SK-N-SH (cell line): ENCODE measurements at regions not wholly inside any gene's neighbourhood (a gene's known extent, or its start where the extent isn't known, plus 50 kb on each side); places are given as distances from the start of the nearest gene placed in this dataset.

ENCODE experiments used
- CTCF ChIA-PET: fragments of 300-600, 350-600 bp; formaldehyde crosslinking; extraction: SDS; loops from one replicate; lab custom pipeline; 2021; lab: Yijun Ruan, JAX
- POLR2A ChIA-PET: fragments of 350-600 bp; sonication (Branson Sonifier 250); formaldehyde crosslinking; extraction: SDS; loops from one replicate; lab custom pipeline; 2020; ENCODE audit warnings: antibody characterized with exemption, inconsistent platforms; lab: Yijun Ruan, JAX
- DNase-seq: peaks from one replicate; pipeline ENCODE4 v3.0.0; 2012
- H2AFZ ChIP-seq: fragments of 200-600 bp; sonication (generic); 2 replicates; pipeline ENCODE4 v1.8.1; 2016; ENCODE audit warnings: antibody characterized with exemption, mild to moderate bottlenecking, low read depth
- H3F3A ChIP-seq: fragments of 200-600 bp; sonication (generic); replicated peaks from 2 replicates; pipeline ENCODE3; 2016; ENCODE audit warnings: antibody characterized with exemption, mild to moderate bottlenecking; ENCODE audit not compliant: insufficient read depth
- H3K27ac ChIP-seq, 2 experiments: fragments of 200-500 bp in 1 of 2; fragments of 200-600 bp in 1 of 2; sonication (Bioruptor generic) in 1 of 2; sonication (generic), shearing (Covaris generic) in 1 of 2; 2 replicates each; pipeline versions ENCODE4 v1.5.1 to v1.6.1; 2014 to 2016; ENCODE audit warnings: low read depth in 2 of 2, inconsistent platforms in 1 of 2, low read length in 1 of 2, mild to moderate bottlenecking in 1 of 2, mixed read lengths in 1 of 2
- H3K27me3 ChIP-seq: fragments of 200-600 bp; sonication (generic), shearing (Covaris generic); 2 replicates; pipeline ENCODE4 v1.6.1; 2016; ENCODE audit warnings: mixed run types; ENCODE audit not compliant: insufficient read depth
- H3K36me3 ChIP-seq, 2 experiments: fragments of 200-500 bp in 1 of 2; fragments of 200-600 bp in 1 of 2; sonication (Bioruptor generic) in 1 of 2; sonication (generic) in 1 of 2; replicated peaks in 1 of 2; 2 replicates each; pipeline versions ENCODE3 to v1.5.1; 2014 to 2016; ENCODE audit warnings: low read length in 1 of 2, mild to moderate bottlenecking in 1 of 2; ENCODE audit not compliant: insufficient read depth in 2 of 2, control insufficient read depth in 1 of 2
- H3K4me1 ChIP-seq, 2 experiments: fragments of 200-500 bp in 1 of 2; fragments of 200-600 bp in 1 of 2; sonication (Bioruptor generic) in 1 of 2; sonication (generic), shearing (Covaris generic) in 1 of 2; 2 replicates each; pipeline versions ENCODE4 v1.5.1 to v1.6.1; 2014 to 2016; ENCODE audit warnings: low read depth in 1 of 2, low read length in 1 of 2, mixed run types in 1 of 2; ENCODE audit not compliant: insufficient read depth in 2 of 2, control insufficient read depth in 1 of 2
- H3K4me2 ChIP-seq: fragments of 200-600 bp; sonication (generic), shearing (Covaris generic); 2 replicates; pipeline ENCODE4 v1.6.1; 2017; ENCODE audit warnings: mixed run types
- H3K4me3 ChIP-seq, 2 experiments: fragments of 200-500 bp in 1 of 2; fragments of 200-600 bp in 1 of 2; sonication (Bioruptor generic) in 1 of 2; sonication (generic), shearing (Covaris generic) in 1 of 2; 2 replicates each; pipeline versions ENCODE4 v1.5.1 to v1.8.1; 2014 to 2016; ENCODE audit warnings: low read depth in 2 of 2, inconsistent platforms in 1 of 2, low read length in 1 of 2, mild to moderate bottlenecking in 1 of 2, mixed read lengths in 1 of 2, moderate library complexity in 1 of 2
- H3K79me2 ChIP-seq: fragments of 200-600 bp; sonication (generic); 2 replicates; pipeline ENCODE4 v1.8.1; 2017; ENCODE audit warnings: mild to moderate bottlenecking; ENCODE audit not compliant: insufficient read depth
- H3K9ac ChIP-seq: fragments of 200-600 bp; sonication (generic); 2 replicates; pipeline ENCODE4 v1.6.1; 2017; ENCODE audit warnings: mixed run types
- H3K9me2 ChIP-seq: fragments of 200-600 bp; sonication (generic); 2 replicates; pipeline ENCODE4 v1.6.1; 2017; ENCODE audit warnings: mixed run types
- H3K9me3 ChIP-seq: fragments of 200-600 bp; sonication (generic); 2 replicates; pipeline ENCODE4 v1.6.1; 2017; ENCODE audit warnings: mixed run types, mild to moderate bottlenecking, moderate library complexity
- H4K20me1 ChIP-seq: fragments of 200-600 bp; sonication (generic); 2 replicates; pipeline ENCODE4 v1.6.1; 2017; ENCODE audit warnings: mild to moderate bottlenecking, mixed run types; ENCODE audit not compliant: insufficient read depth
- CHD2 ChIP-seq: fragments of 150-350 bp; IDR thresholded peaks from 2 replicates; pipeline ENCODE4 v1.6.1; 2018; ENCODE audit warnings: low read length; ENCODE audit not compliant: partially characterized antibody
- CTCF ChIP-seq: fragments of 200-600 bp; sonication (generic); IDR thresholded peaks from 2 replicates; pipeline ENCODE4 v1.6.1; 2017; ENCODE audit warnings: antibody characterized with exemption, mild to moderate bottlenecking, moderate library complexity
- ELF1 ChIP-seq: IDR thresholded peaks from 2 replicates; pipeline ENCODE4 v1.4.0; 2012
- EP300 ChIP-seq, 2 experiments: IDR thresholded peaks; 2 replicates each; pipeline versions ENCODE4 v1.4.0 to v1.6.1; 2012; ENCODE audit warnings: borderline replicate concordance in 1 of 2, low read depth in 1 of 2, low read length in 1 of 2
- EZH2phosphoT487 ChIP-seq: fragments of 200-600 bp; sonication (generic); IDR thresholded peaks from 2 replicates; pipeline ENCODE4 v1.6.1; 2017; ENCODE audit warnings: low read depth, mixed run types, mild to moderate bottlenecking, antibody characterized with exemption, moderate library complexity, borderline replicate concordance
- JUND ChIP-seq: IDR thresholded peaks from 2 replicates; pipeline ENCODE4 v1.4.0; 2012
- MAX ChIP-seq: IDR thresholded peaks from 2 replicates; pipeline ENCODE4 v1.4.0; 2012; ENCODE audit warnings: low read depth
- MXI1 ChIP-seq: IDR thresholded peaks from 2 replicates; pipeline ENCODE4 v1.6.1; 2012; ENCODE audit warnings: mild to moderate bottlenecking, low read depth, low read length, improper control_type of control experiment
- POLR2AphosphoS5 ChIP-seq: IDR thresholded peaks from 2 replicates; pipeline ENCODE4 v1.6.1; 2012; ENCODE audit warnings: low read depth, low read length
- RXRA ChIP-seq: IDR thresholded peaks from 2 replicates; pipeline ENCODE4 v1.4.0; 2012; ENCODE audit warnings: low read depth, mild to moderate bottlenecking, borderline replicate concordance
- TEAD4 ChIP-seq: IDR thresholded peaks from 2 replicates; pipeline ENCODE4 v1.4.0; 2012; ENCODE audit warnings: mild to moderate bottlenecking, borderline replicate concordance; ENCODE audit not compliant: insufficient read depth
- YY1 ChIP-seq: IDR thresholded peaks from 2 replicates; pipeline ENCODE4 v1.4.0; 2012; ENCODE audit warnings: low read depth, mild to moderate bottlenecking
- WGBS: methylation state at CpG from one replicate; pipeline ENCODE4 v1.1.6; 2017; ENCODE audit warnings: low lambda C conversion rate; 5-methylcytosine and 5-hydroxymethylcytosine counted together
- TF ChIP-seq, protein P1 (sequence below): fragments of 150-350 bp; IDR thresholded peaks from 2 replicates; pipeline ENCODE4 v1.6.1; 2016; ENCODE audit warnings: mild to moderate bottlenecking, low read depth, low read length

DNA sequence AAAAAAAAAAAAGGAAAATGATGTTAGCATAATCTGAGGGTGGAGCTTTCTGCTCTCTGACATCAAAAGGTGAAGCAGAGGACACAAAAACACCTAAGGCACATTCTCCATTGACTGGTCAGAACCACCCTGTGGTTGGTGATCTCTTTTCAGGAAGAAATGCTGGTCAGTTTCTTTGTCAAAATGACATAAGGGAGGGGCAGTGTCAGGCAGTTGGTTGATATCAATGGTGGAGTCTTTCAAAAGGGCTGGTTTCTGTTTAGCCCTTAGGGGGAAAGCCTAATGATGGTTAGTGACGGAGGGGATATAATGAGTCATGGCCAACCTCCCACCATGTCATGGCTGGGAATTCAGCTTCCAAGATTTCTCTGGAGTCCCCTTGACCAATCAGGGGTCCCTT, 185.9 kb upstream of the GBE1 start:
- ChIA-PET POLR2A (no interaction called here), CTCF (interaction anchor here (1.4 to 1.7 kb wide), 2 partner anchors 11 to 37 kb away, joined by 3 to 7 read pairs; no protein-coding TSS in a partner anchor)
- Histone ChIP-seq H4K20me1 (no peaks in the 10 kb centered on the region), H3K4me1 (no peaks in the 10 kb centered on the region), H3F3A (no peaks in the 10 kb centered on the region), H3K4me3 (no peak overlapping the region), H3K36me3 (no peaks in the 10 kb centered on the region), H3K9ac (no peak overlapping the region), H3K27me3 (no peaks in the 10 kb centered on the region), H3K4me2 (no peak overlapping the region), H3K27ac (no peak overlapping the region), H3K79me2 (no peaks in the 10 kb centered on the region), H3K9me3 (no peaks in the 10 kb centered on the region), H2AFZ (no peak overlapping the region), H3K9me2 (no peaks in the 10 kb centered on the region)
- WGBS, result 100% methylated on average over 1 of the region's 1 CpG
- no peak for TF ChIP-seq TEAD4
- DNase-seq, result no peak

GRCh38 chr3:81938681-81939080, 177.2 kb upstream of the GBE1 start:
- POLR2A ChIA-PET, result no interaction called here

More at GRCh38 chr3:81938681-81939080, 177.2 kb upstream of the GBE1 start:
- Histone ChIP-seq H3K27me3 (no peaks in the 10 kb centered on the region), H3K4me2 (no peak overlapping the region), H3K4me1 (no peaks in the 10 kb centered on the region), H3F3A (no peaks in the 10 kb centered on the region), H3K4me3 (no peak overlapping the region), H3K27ac (no peak overlapping the region), H3K36me3 (no peaks in the 10 kb centered on the region), H4K20me1 (no peaks in the 10 kb centered on the region), H3K9ac (no peak overlapping the region)
- DNase-seq, result no peak
- CTCF ChIA-PET, result interaction anchor here (1.3 kb wide), 1 partner anchor 13 kb away, joined by 3 read pairs; no protein-coding TSS in a partner anchor
- no peak for TF ChIP-seq CHD2
- TF ChIP-seq, protein P1, sequence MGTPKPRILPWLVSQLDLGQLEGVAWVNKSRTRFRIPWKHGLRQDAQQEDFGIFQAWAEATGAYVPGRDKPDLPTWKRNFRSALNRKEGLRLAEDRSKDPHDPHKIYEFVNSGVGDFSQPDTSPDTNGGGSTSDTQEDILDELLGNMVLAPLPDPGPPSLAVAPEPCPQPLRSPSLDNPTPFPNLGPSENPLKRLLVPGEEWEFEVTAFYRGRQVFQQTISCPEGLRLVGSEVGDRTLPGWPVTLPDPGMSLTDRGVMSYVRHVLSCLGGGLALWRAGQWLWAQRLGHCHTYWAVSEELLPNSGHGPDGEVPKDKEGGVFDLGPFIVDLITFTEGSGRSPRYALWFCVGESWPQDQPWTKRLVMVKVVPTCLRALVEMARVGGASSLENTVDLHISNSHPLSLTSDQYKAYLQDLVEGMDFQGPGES, result no peak
- TF ChIP-seq POLR2AphosphoS5, result no peak
- no peak for TF ChIP-seq MXI1
- no peak for TF ChIP-seq ELF1
- no peak for TF ChIP-seq YY1
- TF ChIP-seq RXRA, result no peak
- no peak for TF ChIP-seq MAX
- TF ChIP-seq CTCF, result no peak
- no peak for TF ChIP-seq JUND
- TF ChIP-seq EZH2phosphoT487, result no peak
- no peak for TF ChIP-seq EP300 (IDR thresholded peaks at IDR 0.05; ENCODE audit: borderline replicate concordance in 1 of 2, low read depth in 1 of 2, low read length in 1 of 2)
- TF ChIP-seq, all 33 proteins: peak for 0
- no peak overlapping the region for H2AFZ ChIP-seq
- no peaks in the 10 kb centered on the region for H3K79me2 ChIP-seq
- H3K9me2 ChIP-seq, result no peaks in the 10 kb centered on the region
- H3K9me3 ChIP-seq, result no peaks in the 10 kb centered on the region
